ENCODE measurements at regions not wholly inside any gene's neighbourhood (a gene's known extent, or its start where the extent isn't known, plus 50 kb on each side); places are given as distances from the start of the nearest gene placed in this dataset.

- TF ChIP-seq CTCF (IDR thresholded peaks at IDR 0.05) = no peak
- TF ChIP-seq POLR2A (IDR thresholded peaks at IDR 0.05) = no peak
- WGBS, 2 donors = 74 to 75% methylated on average over 4 of the region's 4 CpGs
- DNase-seq (ENCODE audit: low spot score in 2 of 2) = no peak
- intact Hi-C loops (cut with DNase I; ENCODE audit: low total_unique reads) = no loop called here
- no peak overlapping the region for H3K4me3 ChIP-seq (ENCODE audit: low read depth, poor library complexity, severe bottlenecking)
These were observed 768.3 kb upstream of the COX7C start for GRCh38 chr5:85849411-85849810.

- intact Hi-C loops (cut with DNase I; ENCODE audit: low total_unique reads) = no loop called here
- WGBS, 2 donors = 90 to 93% methylated on average over 3 of the region's 3 CpGs
- no peak for DNase-seq (ENCODE audit: low spot score in 2 of 2)
- no peak overlapping the region for H3K4me3 ChIP-seq (ENCODE audit: low read depth, poor library complexity, severe bottlenecking)
- no peak for TF ChIP-seq CTCF (IDR thresholded peaks at IDR 0.05)
- TF ChIP-seq POLR2A (IDR thresholded peaks at IDR 0.05) = no peak
These were observed 752.4 kb upstream of the COX7C start for GRCh38 chr5:85865296-85865695.

GRCh38 chr5:85868070-85868469 lies 749.7 kb upstream of the COX7C start:
- intact Hi-C loops (cut with DNase I; ENCODE audit: low total_unique reads) = no loop called here
- DNase-seq (ENCODE audit: low spot score in 2 of 2) = no peak
- TF ChIP-seq CTCF (IDR thresholded peaks at IDR 0.05) (no peak), POLR2A (IDR thresholded peaks at IDR 0.05) (no peak)
- H3K4me3 ChIP-seq (ENCODE audit: low read depth, poor library complexity, severe bottlenecking) = no peak overlapping the region
- WGBS, 2 donors = 82 to 83% methylated on average over 5 of the region's 5 CpGs

- TF ChIP-seq CTCF (IDR thresholded peaks at IDR 0.05) (no peak), POLR2A (IDR thresholded peaks at IDR 0.05) (no peak)
- WGBS, 2 donors = 37 to 49% methylated on average over 2 of the region's 2 CpGs
- H3K4me3 ChIP-seq (ENCODE audit: low read depth, poor library complexity, severe bottlenecking) = no peak overlapping the region
- no peak for DNase-seq (ENCODE audit: low spot score in 2 of 2)
- intact Hi-C loops (cut with DNase I; ENCODE audit: low total_unique reads) = no loop called here
These were observed 723.7 kb upstream of the COX7C start for GRCh38 chr5:85893996-85894395.

- TF ChIP-seq POLR2A (IDR thresholded peaks at IDR 0.05) (no peak), CTCF (IDR thresholded peaks at IDR 0.05) (no peak)
- WGBS, 2 donors = 28 to 36% methylated on average over 4 of the region's 4 CpGs
- intact Hi-C loops (cut with DNase I; ENCODE audit: low total_unique reads) = no loop called here
- no peak for DNase-seq (ENCODE audit: low spot score in 2 of 2)
- H3K4me3 ChIP-seq (ENCODE audit: low read depth, poor library complexity, severe bottlenecking) = no peak overlapping the region
These were observed 721.2 kb upstream of the COX7C start for GRCh38 chr5:85896514-85896913.

GRCh38 chr5:85906460-85906859 lies 711.3 kb upstream of the COX7C start:
- WGBS, 2 donors = 32 to 41% methylated on average over 2 of the region's 2 CpGs
- DNase-seq (ENCODE audit: low spot score in 2 of 2) = no peak
- H3K4me3 ChIP-seq (ENCODE audit: low read depth, poor library complexity, severe bottlenecking) = no peak overlapping the region
- intact Hi-C loops (cut with DNase I; ENCODE audit: low total_unique reads) = no loop called here
- TF ChIP-seq CTCF (IDR thresholded peaks at IDR 0.05) (no peak), POLR2A (IDR thresholded peaks at IDR 0.05) (no peak)
